Stomach (tissue), 8 donors: ENCODE measurements at regions not wholly inside any gene's neighbourhood (a gene's known extent, or its start where the extent isn't known, plus 50 kb on each side); places are given as distances from the start of the nearest gene placed in this dataset.

Experiments
- DNase-seq, 2 donors: peaks; one replicate each; pipeline versions ENCODE4 v3.0.0 to v3.0.0-alpha.2; 2013 to 2019
- H3K27ac ChIP-seq, 5 donors: fragments of 200-600 bp in 4 of 5; sonication (generic) in 4 of 5; one replicate each; pipeline ENCODE4 v1.5.1; 2013 to 2019; ENCODE audit warnings: mild to moderate bottlenecking in 1 of 5, moderate library complexity in 1 of 5
- H3K27me3 ChIP-seq, 3 donors: fragments of 200-600 bp; sonication (generic); one replicate each; pipeline ENCODE4 v1.5.1; 2017 to 2019; ENCODE audit warnings: mixed run types in 1 of 3
- H3K36me3 ChIP-seq, 4 donors: fragments of 200-600 bp; sonication (generic); 1 replicate in 3 of 4; 2 replicates in 1 of 4; pipeline ENCODE4 v1.5.1; 2016 to 2019
- H3K4me1 ChIP-seq, 4 donors: fragments of 200-600 bp; sonication (generic); one replicate each; pipeline ENCODE4 v1.5.1; 2016 to 2019
- H3K4me3 ChIP-seq, 4 donors: fragments of 200-600 bp; sonication (generic) in 3 of 4; one replicate each; pipeline ENCODE4 v1.5.1; 2016 to 2019; ENCODE audit warnings: mild to moderate bottlenecking in 1 of 4
- H3K9me3 ChIP-seq, 4 donors: fragments of 200-600 bp; sonication (generic); one replicate each; pipeline ENCODE4 v1.5.1; 2016 to 2019
- CTCF ChIP-seq, 7 experiments: fragments of 450-650 bp in 4 of 7; fragments of 200-600 bp in 3 of 7; sonication (generic) in 3 of 7; IDR thresholded peaks; one replicate each; pipeline ENCODE4 v1.5.1; 2016 to 2019; ENCODE audit warnings: antibody characterized with exemption in 7 of 7, control low read depth in 2 of 7, mild to moderate bottlenecking in 1 of 7
- EP300 ChIP-seq: sonication (generic); formaldehyde crosslinking; IDR thresholded peaks from one replicate; pipeline ENCODE4 v1.6.1; 2017; ENCODE audit warnings: antibody characterized with exemption
- POLR2A ChIP-seq, 4 donors: fragments of 450-650 bp; IDR thresholded peaks; one replicate each; pipeline ENCODE4 v1.6.1; 2016; ENCODE audit warnings: antibody characterized with exemption in 4 of 4, control low read depth in 2 of 4, mild to moderate bottlenecking in 1 of 4, moderate library complexity in 1 of 4
- POLR2AphosphoS5 ChIP-seq, 3 donors: sonication (generic); formaldehyde crosslinking; IDR thresholded peaks; one replicate each; pipeline ENCODE4 v1.6.1; 2016; ENCODE audit warnings: antibody characterized with exemption in 3 of 3
- WGBS, 5 donors: extraction: QIAGEN DNeasy Blood & Tissue Kit in 3 of 5; methylation state at CpG; one replicate each; pipeline versions ENCODE4 v1.1.5 to v1.1.7; 2013 to 2018; 5-methylcytosine and 5-hydroxymethylcytosine counted together
- intact Hi-C: fragments of 100-400 bp; cut with DNase I; formaldehyde crosslinking; loops from one replicate; pipeline ENCODE4 v1.15.1; 2023; ENCODE audit warnings: low total_unique reads
- donor health status: healthy with polysubstance abuse.
- donor health status: Bipolar disorder and iron deficiency.
- donor health status: healthy.

- Histone ChIP-seq H3K36me3 (no peaks in the 10 kb centered on the region), H3K27me3 (no peaks in the 10 kb centered on the region), H3K4me1 (peaks cover 0 to 4% (median 0%) of the 10 kb centered on the region in 4 donors), H3K27ac (no peak overlapping the region), H3K4me3 (no peak overlapping the region), H3K9me3 (no peaks in the 10 kb centered on the region)
- WGBS, 5 donors: 27 to 47% (median 40%) methylated on average over 8 of the region's 8 CpGs
- intact Hi-C loops: no loop called here
- peak in 1 of 2 donors; percentile 47 for DNase-seq
- TF ChIP-seq EP300 (no peak), POLR2A (IDR thresholded peaks at IDR 0.05) (no peak), CTCF (IDR thresholded peaks at IDR 0.05) (no peak), POLR2AphosphoS5 (IDR thresholded peaks at IDR 0.05) (no peak)
Observed at GRCh38 chr2:16031848-16032159, 91.5 kb downstream of the MYCN start.

GRCh38 chr2:16031058-16031847 is 90.9 kb downstream of the MYCN start:
- peaks cover 0 to 4% (median 0%) of the 10 kb centered on the region in 4 donors for H3K4me1 ChIP-seq
- H3K27ac ChIP-seq: no peak overlapping the region
- H3K27me3 ChIP-seq: no peaks in the 10 kb centered on the region
- no peak for DNase-seq
- H3K4me3 ChIP-seq: no peak overlapping the region
- no peaks in the 10 kb centered on the region for H3K36me3 ChIP-seq
- intact Hi-C loops: no loop called here
- TF ChIP-seq EP300 (no peak), POLR2A (IDR thresholded peaks at IDR 0.05) (no peak), CTCF (IDR thresholded peaks at IDR 0.05) (no peak), POLR2AphosphoS5 (IDR thresholded peaks at IDR 0.05) (no peak)
- H3K9me3 ChIP-seq: no peaks in the 10 kb centered on the region
- WGBS, 5 donors: 73 to 78% (median 75%) methylated on average over 11 of the region's 11 CpGs

- H3K9me3 ChIP-seq: no peaks in the 10 kb centered on the region
- H3K4me3 ChIP-seq: no peak overlapping the region
- no peak overlapping the region for H3K27ac ChIP-seq
- no peaks in the 10 kb centered on the region for H3K36me3 ChIP-seq
- TF ChIP-seq CTCF (IDR thresholded peaks at IDR 0.05) (no peak), EP300 (no peak), POLR2A (IDR thresholded peaks at IDR 0.05) (no peak), POLR2AphosphoS5 (IDR thresholded peaks at IDR 0.05) (no peak)
- no peak for DNase-seq
- intact Hi-C loops: no loop called here
- H3K4me1 ChIP-seq: peaks cover 0 to 4% (median 0%) of the 10 kb centered on the region in 4 donors
- no peaks in the 10 kb centered on the region for H3K27me3 ChIP-seq
- WGBS, 5 donors: 89 to 95% (median 90%) methylated on average over 24 of the region's 24 CpGs
Observed at GRCh38 chr2:16030206-16031057, 90.1 kb downstream of the MYCN start.

GRCh38 chr2:16028644-16029043 is 88.3 kb downstream of the MYCN start:
- Histone ChIP-seq H3K36me3 (no peaks in the 10 kb centered on the region), H3K4me1 (peaks cover 0 to 4% (median 0%) of the 10 kb centered on the region in 4 donors), H3K27me3 (no peaks in the 10 kb centered on the region), H3K4me3 (no peak overlapping the region), H3K27ac (no peak overlapping the region), H3K9me3 (no peaks in the 10 kb centered on the region)
- 76 to 91% (median 88%) methylated on average over 8 of the region's 8 CpGs for WGBS, 5 donors
- intact Hi-C loops: no loop called here
- DNase-seq: no peak
- TF ChIP-seq POLR2AphosphoS5 (IDR thresholded peaks at IDR 0.05): no peak
- no peak for TF ChIP-seq POLR2A (IDR thresholded peaks at IDR 0.05)
- TF ChIP-seq CTCF (IDR thresholded peaks at IDR 0.05): no peak
- no peak for TF ChIP-seq EP300
